ENCODE measurements at regions not wholly inside any gene's neighbourhood (a gene's known extent, or its start where the extent isn't known, plus 50 kb on each side); places are given as distances from the start of the nearest gene placed in this dataset.

DNA sequence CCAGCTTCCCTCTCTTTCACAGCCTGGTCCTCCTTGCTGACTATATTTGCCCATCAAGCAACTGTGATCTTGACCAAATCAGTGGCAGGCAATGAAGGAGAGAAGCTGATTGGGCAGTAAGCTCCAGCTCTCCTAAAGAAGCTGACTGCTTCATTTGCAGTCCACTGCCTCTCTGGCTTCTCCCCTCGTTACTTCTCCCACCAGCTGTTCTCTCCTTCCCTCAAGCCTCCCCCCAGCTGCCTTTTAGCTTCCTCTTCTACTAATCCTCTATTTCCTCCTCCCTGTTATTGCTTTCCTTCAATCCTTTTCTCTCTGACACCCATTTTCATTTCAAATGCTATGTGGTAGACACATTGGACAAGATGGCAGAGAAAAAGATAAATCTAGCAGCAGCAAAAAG, 474.7 kb upstream of the UBE2E2 start:
- TF ChIP-seq EZH2phosphoT487 (IDR thresholded peaks at IDR 0.05; ENCODE audit: borderline replicate concordance, low read length) (no peak), EZH2 (IDR thresholded peaks at IDR 0.05; ENCODE audit: low read length, unreplicated experiment) (no peak)
- TF ChIP-seq, protein P1, sequence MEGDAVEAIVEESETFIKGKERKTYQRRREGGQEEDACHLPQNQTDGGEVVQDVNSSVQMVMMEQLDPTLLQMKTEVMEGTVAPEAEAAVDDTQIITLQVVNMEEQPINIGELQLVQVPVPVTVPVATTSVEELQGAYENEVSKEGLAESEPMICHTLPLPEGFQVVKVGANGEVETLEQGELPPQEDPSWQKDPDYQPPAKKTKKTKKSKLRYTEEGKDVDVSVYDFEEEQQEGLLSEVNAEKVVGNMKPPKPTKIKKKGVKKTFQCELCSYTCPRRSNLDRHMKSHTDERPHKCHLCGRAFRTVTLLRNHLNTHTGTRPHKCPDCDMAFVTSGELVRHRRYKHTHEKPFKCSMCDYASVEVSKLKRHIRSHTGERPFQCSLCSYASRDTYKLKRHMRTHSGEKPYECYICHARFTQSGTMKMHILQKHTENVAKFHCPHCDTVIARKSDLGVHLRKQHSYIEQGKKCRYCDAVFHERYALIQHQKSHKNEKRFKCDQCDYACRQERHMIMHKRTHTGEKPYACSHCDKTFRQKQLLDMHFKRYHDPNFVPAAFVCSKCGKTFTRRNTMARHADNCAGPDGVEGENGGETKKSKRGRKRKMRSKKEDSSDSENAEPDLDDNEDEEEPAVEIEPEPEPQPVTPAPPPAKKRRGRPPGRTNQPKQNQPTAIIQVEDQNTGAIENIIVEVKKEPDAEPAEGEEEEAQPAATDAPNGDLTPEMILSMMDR (conservative IDR thresholded peaks at IDR 0.05; ENCODE audit: low read depth, low read length): no peak
- Histone ChIP-seq H3K79me2 (ENCODE audit: low read length) (no peaks in the 10 kb centered on the region), H2AFZ (ENCODE audit: low read length) (no peak overlapping the region), H4K20me1 (ENCODE audit: low read length) (no peaks in the 10 kb centered on the region), H3F3A (ENCODE audit: low read length, unreplicated experiment) (no peaks in the 10 kb centered on the region), H3K4me3 (ENCODE audit: low read length) (no peak overlapping the region), H3K9ac (ENCODE audit: low read length) (no peak overlapping the region), H3K4me1 (ENCODE audit: insufficient read depth, low read length) (peaks cover 10% of the 10 kb centered on the region), H3K27ac (ENCODE audit: low read length) (no peak overlapping the region), H3K4me2 (ENCODE audit: low read length) (no peak overlapping the region), H3K27me3 (ENCODE audit: low read length) (no peaks in the 10 kb centered on the region), H3K36me3 (ENCODE audit: low read depth, low read length) (no peaks in the 10 kb centered on the region), H3K9me3 (ENCODE audit: low read length) (no peaks in the 10 kb centered on the region), H3K9me2 (replicated peaks; ENCODE audit: low read length) (no peaks in the 10 kb centered on the region)
- ChIA-PET POLR2A (ENCODE audit: unreplicated experiment) (no interaction called here), CTCF (no interaction called here)
- BruUV-seq (replicated peaks): no TSS peak
- ATAC-seq (no peak), DNase-seq (no peak)
- intact Hi-C loops (cut with micrococcal nuclease): no loop called here

DNA sequence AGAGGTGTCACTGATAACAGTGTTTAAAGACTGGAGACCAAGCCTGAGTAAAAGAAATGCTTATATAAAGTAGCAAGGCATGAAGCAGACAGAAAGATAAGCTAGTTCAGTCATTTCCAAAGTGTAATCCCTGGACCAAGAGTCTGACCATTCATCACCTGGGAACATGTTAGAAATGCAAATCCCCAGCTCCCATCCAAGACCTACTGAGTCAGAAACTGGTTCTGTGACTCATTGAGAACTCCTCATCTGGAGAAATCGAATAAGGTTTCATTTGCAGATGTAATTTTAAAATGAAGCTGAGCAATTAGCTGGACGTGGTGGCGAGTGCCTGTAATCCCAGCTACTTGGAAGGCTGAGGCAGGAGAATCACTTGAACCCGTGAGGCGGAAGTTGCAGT, 473.9 kb upstream of the UBE2E2 start:
- no peaks in the 10 kb centered on the region for H3K27me3 ChIP-seq (ENCODE audit: low read length)
- no peak overlapping the region for H3K27ac ChIP-seq (ENCODE audit: low read length)
- H3K36me3 ChIP-seq (ENCODE audit: low read depth, low read length): no peaks in the 10 kb centered on the region
- no peaks in the 10 kb centered on the region for H4K20me1 ChIP-seq (ENCODE audit: low read length)
- H3K4me1 ChIP-seq (ENCODE audit: insufficient read depth, low read length): peaks cover 10% of the 10 kb centered on the region
- H3K4me3 ChIP-seq (ENCODE audit: low read length): no peak overlapping the region
- no peaks in the 10 kb centered on the region for H3F3A ChIP-seq (ENCODE audit: low read length, unreplicated experiment)
- intact Hi-C loops (cut with micrococcal nuclease): no loop called here
- no TSS peak for BruUV-seq (replicated peaks)
- ATAC-seq (peak; percentile 55; the same call in 1 of the 2 replicates), DNase-seq (peak; percentile 81)
- ChIA-PET POLR2A (ENCODE audit: unreplicated experiment) (no interaction called here), CTCF (interaction anchor here (0.6 to 1.2 kb wide), 2 partner anchors 8 to 159 kb away, joined by 3 to 11 read pairs; no protein-coding TSS in a partner anchor)
- H3K79me2 ChIP-seq (ENCODE audit: low read length): no peaks in the 10 kb centered on the region
- H3K4me2 ChIP-seq (ENCODE audit: low read length): peak overlapping the region; percentile 58; the same call in 1 of the 2 replicates
- no peak overlapping the region for H3K9ac ChIP-seq (ENCODE audit: low read length)
- H2AFZ ChIP-seq (ENCODE audit: low read length): no peak overlapping the region
- H3K9me3 ChIP-seq (ENCODE audit: low read length): no peaks in the 10 kb centered on the region
- TF ChIP-seq EZH2phosphoT487 (IDR thresholded peaks at IDR 0.05; ENCODE audit: borderline replicate concordance, low read length) (no peak), EZH2 (IDR thresholded peaks at IDR 0.05; ENCODE audit: low read length, unreplicated experiment) (no peak)
- TF ChIP-seq, protein P1 (conservative IDR thresholded peaks at IDR 0.05; ENCODE audit: low read depth, low read length): no peak
- no peaks in the 10 kb centered on the region for H3K9me2 ChIP-seq (replicated peaks; ENCODE audit: low read length)

DNA sequence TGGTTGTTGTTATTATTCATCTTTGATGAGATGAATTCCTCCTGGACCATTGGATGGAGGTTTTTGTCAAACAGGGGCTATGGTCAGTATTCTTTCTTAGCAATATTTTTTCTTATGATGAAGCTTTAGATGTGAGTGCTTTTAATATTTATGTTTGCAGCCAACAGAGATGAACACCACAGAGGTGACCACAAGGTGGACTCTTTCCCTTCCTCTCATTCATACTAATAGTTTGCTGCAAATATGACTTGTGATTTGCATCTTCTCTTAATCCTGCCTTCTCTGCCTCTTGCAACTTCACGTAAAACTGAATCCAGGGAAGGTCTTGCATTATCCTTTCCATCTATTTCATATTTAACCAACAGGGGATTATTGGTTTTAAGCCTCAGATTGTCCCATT, 473.1 kb upstream of the UBE2E2 start:
- no peak overlapping the region for H3K27ac ChIP-seq (ENCODE audit: low read length)
- TF ChIP-seq, protein P1 (conservative IDR thresholded peaks at IDR 0.05; ENCODE audit: low read depth, low read length): peak; percentile 64
- TF ChIP-seq EZH2phosphoT487 (IDR thresholded peaks at IDR 0.05; ENCODE audit: borderline replicate concordance, low read length): no peak
- H2AFZ ChIP-seq (ENCODE audit: low read length): no peak overlapping the region
- ChIA-PET POLR2A (ENCODE audit: unreplicated experiment) (no interaction called here), CTCF (interaction anchor here (0.6 to 1.2 kb wide), 2 partner anchors 8 to 159 kb away, joined by 3 to 11 read pairs; no protein-coding TSS in a partner anchor)
- H3K27me3 ChIP-seq (ENCODE audit: low read length): no peaks in the 10 kb centered on the region
- H4K20me1 ChIP-seq (ENCODE audit: low read length): no peaks in the 10 kb centered on the region
- H3F3A ChIP-seq (ENCODE audit: low read length, unreplicated experiment): no peaks in the 10 kb centered on the region
- no peaks in the 10 kb centered on the region for H3K9me2 ChIP-seq (replicated peaks; ENCODE audit: low read length)
- 0 out of 2 replicates have a peak overlapping the region, but pooled peaks have one; percentile 58 for H3K4me2 ChIP-seq (ENCODE audit: low read length)
- no TSS peak for BruUV-seq (replicated peaks)
- no peak overlapping the region for H3K4me3 ChIP-seq (ENCODE audit: low read length)
- H3K9me3 ChIP-seq (ENCODE audit: low read length): no peaks in the 10 kb centered on the region
- H3K4me1 ChIP-seq (ENCODE audit: insufficient read depth, low read length): peaks cover 10% of the 10 kb centered on the region
- no peaks in the 10 kb centered on the region for H3K36me3 ChIP-seq (ENCODE audit: low read depth, low read length)
- intact Hi-C loops (cut with micrococcal nuclease): loop anchor here (1.0 kb wide), 2 partner anchors 157 to 230 kb away; no protein-coding TSS in a partner anchor
- DNase-seq: peak; percentile 48
- peak; percentile 86 for ATAC-seq
- no peaks in the 10 kb centered on the region for H3K79me2 ChIP-seq (ENCODE audit: low read length)
- H3K9ac ChIP-seq (ENCODE audit: low read length): no peak overlapping the region
